Erythroblast (primary cell): ENCODE measurements at regions not wholly inside any gene's neighbourhood (a gene's known extent, or its start where the extent isn't known, plus 50 kb on each side); places are given as distances from the start of the nearest gene placed in this dataset.

Experiments used
- GATA1 ChIP-seq: IDR thresholded peaks from 2 replicates; pipeline ENCODE4 v1.6.1; 2011; ENCODE audit warnings: low read depth, mild to moderate bottlenecking, control low read depth, low read length, moderate library complexity
- POLR2A ChIP-seq: IDR thresholded peaks from 2 replicates; pipeline ENCODE4 v1.6.1; 2011; ENCODE audit warnings: mild to moderate bottlenecking, low read length

DNA sequence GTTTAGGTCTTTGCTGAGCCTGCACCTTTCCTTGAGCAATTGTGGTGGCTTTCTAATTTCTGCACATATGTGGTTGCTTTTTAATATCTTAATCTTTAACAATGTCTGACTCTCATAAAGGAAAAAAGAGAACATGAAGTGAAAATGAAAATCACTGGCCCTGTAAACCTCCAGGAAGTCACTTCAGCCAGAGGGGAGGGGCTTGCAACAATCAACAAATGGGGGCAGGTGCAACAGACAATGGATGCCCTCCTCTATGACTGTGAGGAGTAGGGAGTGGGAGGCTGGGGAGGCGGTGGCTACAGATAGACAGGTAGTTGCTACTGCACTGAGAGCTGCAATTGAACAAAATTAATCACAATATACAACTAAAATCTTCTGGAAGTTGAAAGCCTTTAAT is 1377.4 kb downstream of the XPNPEP1 start:
- TF ChIP-seq POLR2A (no peak), GATA1 (no peak)
